Neural progenitor cell (in vitro differentiated cells): ENCODE measurements at regions not wholly inside any gene's neighbourhood (a gene's known extent, or its start where the extent isn't known, plus 50 kb on each side); places are given as distances from the start of the nearest gene placed in this dataset.

Experiments
- DNase-seq: peaks from one replicate; pipeline ENCODE4 v3.0.0-alpha.2; 2016; ENCODE audit warnings: low spot score
- H2AFZ ChIP-seq: fragments of 200-600 bp; sonication (generic); replicated peaks from 2 replicates; pipeline ENCODE4 v1.6.1; 2016; ENCODE audit warnings: antibody characterized with exemption
- H3F3A ChIP-seq: fragments of 200-600 bp; sonication (generic); 2 replicates; pipeline ENCODE4 v1.6.1; 2016; ENCODE audit warnings: antibody characterized with exemption, low read depth
- H3K27ac ChIP-seq: fragments of 200-600 bp; sonication (generic); 2 replicates; pipeline ENCODE4 v1.5.1; 2016; ENCODE audit warnings: mild to moderate bottlenecking
- H3K27me3 ChIP-seq: fragments of 200-600 bp; sonication (generic); 2 replicates; pipeline ENCODE4 v1.6.1; 2016; ENCODE audit warnings: mild to moderate bottlenecking, moderate library complexity
- H3K36me3 ChIP-seq: fragments of 200-600 bp; sonication (generic); 2 replicates; pipeline ENCODE4 v1.5.1; 2016
- H3K4me1 ChIP-seq: fragments of 200-600 bp; sonication (generic); 2 replicates; pipeline ENCODE4 v1.6.1; 2016; ENCODE audit warnings: mixed run types
- H3K4me2 ChIP-seq: fragments of 200-600 bp; sonication (generic); 2 replicates; pipeline ENCODE4 v1.6.1; 2016
- H3K4me3 ChIP-seq: fragments of 200-600 bp; sonication (generic); 2 replicates; pipeline ENCODE4 v1.5.1; 2016
- H3K79me2 ChIP-seq: fragments of 200-600 bp; sonication (generic); 2 replicates; pipeline ENCODE4 v1.6.1; 2016; ENCODE audit warnings: low read depth
- H3K9ac ChIP-seq: fragments of 200-600 bp; sonication (generic); 2 replicates; pipeline ENCODE4 v1.6.1; 2016
- H3K9me3 ChIP-seq: fragments of 200-600 bp; sonication (generic); 2 replicates; pipeline ENCODE4 v1.5.1; 2016; ENCODE audit warnings: low read depth
- H4K20me1 ChIP-seq: fragments of 200-600 bp; sonication (generic); 2 replicates; pipeline ENCODE4 v1.6.1; 2016; ENCODE audit warnings: low read depth
- H3K27ac Mint-ChIP-seq: 3 replicates; pipeline ENCODE4 v1.8.0; 2021; ENCODE audit warnings: mixed read lengths
- H3K27me3 Mint-ChIP-seq: 2 replicates; pipeline ENCODE4 v1.8.0; 2022; ENCODE audit warnings: low read depth, mild to moderate bottlenecking, inconsistent platforms, moderate library complexity, mixed read lengths; ENCODE audit not compliant: insufficient read depth
- H3K36me3 Mint-ChIP-seq: 3 replicates; pipeline ENCODE4 v1.8.0; 2021; ENCODE audit warnings: mixed read lengths
- H3K4me1 Mint-ChIP-seq: 3 replicates; pipeline ENCODE4 v1.8.0; 2021; ENCODE audit warnings: mixed read lengths
- H3K4me3 Mint-ChIP-seq: 3 replicates; pipeline ENCODE4 v1.8.0; 2021; ENCODE audit warnings: mild to moderate bottlenecking, moderate library complexity, mixed read lengths
- H3K9me3 Mint-ChIP-seq: 3 replicates; pipeline ENCODE4 v1.8.0; 2020; ENCODE audit warnings: mixed read lengths
- CTCF ChIP-seq: fragments of 200-600 bp; sonication (generic); IDR thresholded peaks from 2 replicates; pipeline ENCODE4 v1.5.1; 2017; ENCODE audit warnings: antibody characterized with exemption, mild to moderate bottlenecking
- EZH2 ChIP-seq: fragments of 200-600 bp; sonication (generic); IDR thresholded peaks from 2 replicates; pipeline ENCODE4 v1.6.1; 2017; ENCODE audit warnings: antibody characterized with exemption, mild to moderate bottlenecking, moderate library complexity
- EZH2phosphoT487 ChIP-seq: fragments of 200-600 bp; sonication (generic); IDR thresholded peaks from 2 replicates; pipeline ENCODE4 v1.6.1; 2017; ENCODE audit warnings: antibody characterized with exemption

- peaks cover 9% of the 10 kb centered on the region for H3K27me3 Mint-ChIP-seq
- H3F3A ChIP-seq, result no peaks in the 10 kb centered on the region
- no peaks in the 10 kb centered on the region for H3K79me2 ChIP-seq
- H3K4me1 Mint-ChIP-seq, result peaks cover 10% of the 10 kb centered on the region
- no peak overlapping the region for H3K4me3 ChIP-seq
- no peaks in the 10 kb centered on the region for H4K20me1 ChIP-seq
- H3K27ac Mint-ChIP-seq, result no peak overlapping the region
- no peak for DNase-seq
- H3K9me3 ChIP-seq, result no peaks in the 10 kb centered on the region
- H3K4me1 ChIP-seq, result no peaks in the 10 kb centered on the region
- H3K9me3 Mint-ChIP-seq, result no peaks in the 10 kb centered on the region
- TF ChIP-seq EZH2phosphoT487 (no peak), EZH2 (no peak), CTCF (no peak)
- no peaks in the 10 kb centered on the region for H3K36me3 ChIP-seq
- no peak overlapping the region for H3K4me3 Mint-ChIP-seq
- H3K27ac ChIP-seq, result no peak overlapping the region
- no peaks in the 10 kb centered on the region for H3K27me3 ChIP-seq
- no peaks in the 10 kb centered on the region for H3K36me3 Mint-ChIP-seq
- no peak overlapping the region for H3K4me2 ChIP-seq
- no peak overlapping the region for H2AFZ ChIP-seq
- H3K9ac ChIP-seq, result no peak overlapping the region
Observed at GRCh38 chr1:212525479-212526110, 83.0 kb upstream of the ATF3 start.

- Histone ChIP-seq H2AFZ (no peak overlapping the region), H3K79me2 (no peaks in the 10 kb centered on the region), H4K20me1 (no peaks in the 10 kb centered on the region), H3F3A (no peaks in the 10 kb centered on the region), H3K9me3 (no peaks in the 10 kb centered on the region), H3K4me2 (no peak overlapping the region), H3K27me3 (no peaks in the 10 kb centered on the region), H3K9ac (no peak overlapping the region), H3K27ac (no peak overlapping the region), H3K4me1 (no peaks in the 10 kb centered on the region), H3K36me3 (no peaks in the 10 kb centered on the region), H3K4me3 (no peak overlapping the region)
- Mint-ChIP-seq H3K27ac (no peak overlapping the region), H3K9me3 (no peaks in the 10 kb centered on the region), H3K36me3 (no peaks in the 10 kb centered on the region), H3K27me3 (peaks cover 9% of the 10 kb centered on the region), H3K4me3 (no peak overlapping the region), H3K4me1 (peaks cover 10% of the 10 kb centered on the region)
- TF ChIP-seq EZH2phosphoT487 (no peak), CTCF (no peak), EZH2 (no peak)
- DNase-seq, result no peak
Observed at GRCh38 chr1:212526111-212526491, 82.5 kb upstream of the ATF3 start.

GRCh38 chr1:212528501-212528900 lies 80.1 kb upstream of the ATF3 start:
- DNase-seq, result no peak

GRCh38 chr1:212529211-212529741 lies 79.3 kb upstream of the ATF3 start:
- Histone ChIP-seq H2AFZ (no peak overlapping the region), H3K36me3 (no peaks in the 10 kb centered on the region), H3K4me3 (no peak overlapping the region), H4K20me1 (no peaks in the 10 kb centered on the region), H3K4me2 (no peak overlapping the region), H3K9me3 (no peaks in the 10 kb centered on the region), H3K4me1 (no peaks in the 10 kb centered on the region), H3F3A (no peaks in the 10 kb centered on the region), H3K27ac (no peak overlapping the region), H3K79me2 (no peaks in the 10 kb centered on the region), H3K27me3 (no peaks in the 10 kb centered on the region), H3K9ac (no peak overlapping the region)
- H3K27ac Mint-ChIP-seq, result no peak overlapping the region
- DNase-seq, result no peak
- H3K9me3 Mint-ChIP-seq, result no peaks in the 10 kb centered on the region
- no peaks in the 10 kb centered on the region for H3K36me3 Mint-ChIP-seq
- H3K4me3 Mint-ChIP-seq, result no peak overlapping the region
- peaks cover 7% of the 10 kb centered on the region for H3K27me3 Mint-ChIP-seq
- no peak for TF ChIP-seq EZH2phosphoT487
- TF ChIP-seq CTCF, result no peak
- TF ChIP-seq EZH2, result no peak
- peaks cover 5% of the 10 kb centered on the region for H3K4me1 Mint-ChIP-seq

More at GRCh38 chr1:212528501-212528900, 80.1 kb upstream of the ATF3 start:
- Histone ChIP-seq H3K27me3 (no peaks in the 10 kb centered on the region), H3K4me2 (no peak overlapping the region), H3F3A (no peaks in the 10 kb centered on the region), H3K4me3 (no peak overlapping the region), H2AFZ (no peak overlapping the region), H3K4me1 (no peaks in the 10 kb centered on the region), H3K9ac (no peak overlapping the region), H3K79me2 (no peaks in the 10 kb centered on the region), H3K9me3 (no peaks in the 10 kb centered on the region), H3K36me3 (no peaks in the 10 kb centered on the region), H4K20me1 (no peaks in the 10 kb centered on the region), H3K27ac (no peak overlapping the region)
- Mint-ChIP-seq H3K36me3 (no peaks in the 10 kb centered on the region), H3K4me1 (peaks cover 9% of the 10 kb centered on the region), H3K4me3 (no peak overlapping the region), H3K27me3 (peaks cover 7% of the 10 kb centered on the region), H3K9me3 (no peaks in the 10 kb centered on the region), H3K27ac (no peak overlapping the region)
- no peak for TF ChIP-seq EZH2phosphoT487
